Choroid plexus epithelial cell (primary cell): ENCODE measurements at regions not wholly inside any gene's neighbourhood (a gene's known extent, or its start where the extent isn't known, plus 50 kb on each side); places are given as distances from the start of the nearest gene placed in this dataset.

Experiments used
- DNase-seq: peaks from one replicate; pipeline ENCODE4 v3.0.0-alpha.2; 2010; ENCODE audit warnings: low read depth
- H3K4me3 ChIP-seq: 2 replicates; pipeline ENCODE4 v1.5.1; 2011; ENCODE audit warnings: low read depth, mild to moderate bottlenecking, control low read depth, low read length, moderate library complexity
- CTCF ChIP-seq: conservative IDR thresholded peaks from 2 replicates; pipeline ENCODE4 v1.5.1; 2011; ENCODE audit warnings: low read depth, mild to moderate bottlenecking, control low read depth, inconsistent platforms, low read length, moderate library complexity

- no peak for DNase-seq
Observed at GRCh38 chr21:35178827-35179226, 129.7 kb upstream of the RUNX1 start.

GRCh38 chr21:35178098-35178497 lies 129.0 kb upstream of the RUNX1 start:
- H3K4me3 ChIP-seq = no peak overlapping the region
- no peak for TF ChIP-seq CTCF
- DNase-seq = no peak

More at GRCh38 chr21:35178827-35179226, 129.7 kb upstream of the RUNX1 start:
- H3K4me3 ChIP-seq = no peak overlapping the region
- TF ChIP-seq CTCF = no peak

GRCh38 chr21:35172231-35172630 lies 123.1 kb upstream of the RUNX1 start:
- H3K4me3 ChIP-seq = no peak overlapping the region
- no peak for TF ChIP-seq CTCF
- no peak for DNase-seq

GRCh38 chr21:35171385-35171784 lies 122.3 kb upstream of the RUNX1 start:
- H3K4me3 ChIP-seq = no peak overlapping the region
- no peak for TF ChIP-seq CTCF
- no peak for DNase-seq

- no peak overlapping the region for H3K4me3 ChIP-seq
- DNase-seq = no peak
- TF ChIP-seq CTCF = no peak
Observed at GRCh38 chr21:35170818-35171217, 121.7 kb upstream of the RUNX1 start.

GRCh38 chr21:35170244-35170643 lies 121.1 kb upstream of the RUNX1 start:
- no peak for DNase-seq
- no peak for TF ChIP-seq CTCF
- H3K4me3 ChIP-seq = no peak overlapping the region

- TF ChIP-seq CTCF = no peak
- DNase-seq = no peak
- H3K4me3 ChIP-seq = no peak overlapping the region
Observed at GRCh38 chr21:35169574-35169973, 120.5 kb upstream of the RUNX1 start.
